Uterus (tissue), 2 donors: ENCODE measurements at regions not wholly inside any gene's neighbourhood (a gene's known extent, or its start where the extent isn't known, plus 50 kb on each side); places are given as distances from the start of the nearest gene placed in this dataset.

ENCODE experiments used
- POLR2A ChIP-seq, 2 donors: fragments of 450-650 bp; IDR thresholded peaks; one replicate each; pipeline ENCODE4 v1.6.1; 2016; ENCODE audit warnings: antibody characterized with exemption in 2 of 2, mild to moderate bottlenecking in 1 of 2, moderate library complexity in 1 of 2
- TF ChIP-seq, protein P1 (sequence below), 4 experiments: fragments of 200-600 bp in 2 of 4; fragments of 450-650 bp in 2 of 4; sonication (generic) in 2 of 4; IDR thresholded peaks; one replicate each; pipeline ENCODE4 v1.5.1; 2016 to 2019; ENCODE audit warnings: antibody characterized with exemption in 4 of 4, mild to moderate bottlenecking in 2 of 4, moderate library complexity in 1 of 4

DNA sequence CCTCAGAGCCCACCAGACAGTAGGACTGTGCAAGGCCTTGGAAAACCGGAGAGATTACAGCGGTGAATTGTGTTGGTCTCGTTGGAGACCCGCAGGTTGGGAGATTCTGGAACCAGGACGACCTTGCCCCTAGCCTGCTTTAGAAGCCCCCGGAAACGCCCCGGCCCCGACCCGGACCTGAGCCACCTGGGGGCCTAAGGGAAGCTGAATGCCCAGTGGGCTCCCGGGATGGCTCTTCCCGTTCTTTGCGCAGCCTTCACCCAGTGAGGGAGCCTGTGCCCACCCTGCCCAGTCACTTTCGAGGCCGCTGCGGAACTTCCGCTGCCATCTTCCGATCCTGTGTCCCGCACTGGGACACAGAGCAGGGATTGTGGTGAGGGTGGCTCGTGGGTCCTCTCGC is 254.4 kb downstream of the FAM72C start:
- TF ChIP-seq, protein P1, sequence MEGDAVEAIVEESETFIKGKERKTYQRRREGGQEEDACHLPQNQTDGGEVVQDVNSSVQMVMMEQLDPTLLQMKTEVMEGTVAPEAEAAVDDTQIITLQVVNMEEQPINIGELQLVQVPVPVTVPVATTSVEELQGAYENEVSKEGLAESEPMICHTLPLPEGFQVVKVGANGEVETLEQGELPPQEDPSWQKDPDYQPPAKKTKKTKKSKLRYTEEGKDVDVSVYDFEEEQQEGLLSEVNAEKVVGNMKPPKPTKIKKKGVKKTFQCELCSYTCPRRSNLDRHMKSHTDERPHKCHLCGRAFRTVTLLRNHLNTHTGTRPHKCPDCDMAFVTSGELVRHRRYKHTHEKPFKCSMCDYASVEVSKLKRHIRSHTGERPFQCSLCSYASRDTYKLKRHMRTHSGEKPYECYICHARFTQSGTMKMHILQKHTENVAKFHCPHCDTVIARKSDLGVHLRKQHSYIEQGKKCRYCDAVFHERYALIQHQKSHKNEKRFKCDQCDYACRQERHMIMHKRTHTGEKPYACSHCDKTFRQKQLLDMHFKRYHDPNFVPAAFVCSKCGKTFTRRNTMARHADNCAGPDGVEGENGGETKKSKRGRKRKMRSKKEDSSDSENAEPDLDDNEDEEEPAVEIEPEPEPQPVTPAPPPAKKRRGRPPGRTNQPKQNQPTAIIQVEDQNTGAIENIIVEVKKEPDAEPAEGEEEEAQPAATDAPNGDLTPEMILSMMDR (IDR thresholded peaks at IDR 0.05), result no peak
- TF ChIP-seq POLR2A (IDR thresholded peaks at IDR 0.05), result no peak
